Esophagus muscularis mucosa (tissue), 4 donors: ENCODE measurements at regions not wholly inside any gene's neighbourhood (a gene's known extent, or its start where the extent isn't known, plus 50 kb on each side); places are given as distances from the start of the nearest gene placed in this dataset.
"Not testable (repeated sequence)": the region's sequence is repeated elsewhere in the genome, so short reads cannot be mapped to it uniquely, and the experiment has no call there.

ENCODE experiments used
- DNase-seq: peaks from one replicate; pipeline ENCODE4 v3.0.0-alpha.2; 2017; ENCODE audit errors: extremely low spot score
- H3K27ac ChIP-seq, 4 donors: fragments of 200-600 bp; sonication (generic); replicated peaks in 1 of 4; 1 replicate in 3 of 4; 2 replicates in 1 of 4; pipeline ENCODE4 v1.5.1; 2016 to 2019; ENCODE audit warnings: mild to moderate bottlenecking in 1 of 4
- H3K27me3 ChIP-seq, 4 donors: fragments of 200-600 bp; sonication (generic); one replicate each; pipeline versions ENCODE4 v1.5.1 to v1.6.0; 2016 to 2019
- H3K36me3 ChIP-seq, 4 donors: fragments of 200-600 bp; sonication (generic); one replicate each; pipeline ENCODE4 v1.5.1; 2016 to 2019
- H3K4me1 ChIP-seq, 4 donors: fragments of 200-600 bp; sonication (generic); one replicate each; pipeline ENCODE4 v1.5.1; 2016 to 2019
- H3K4me3 ChIP-seq, 4 donors: fragments of 200-600 bp; sonication (generic); 1 replicate in 2 of 4; 2 replicates in 2 of 4; pipeline ENCODE4 v1.5.1; 2016 to 2019; ENCODE audit warnings: mild to moderate bottlenecking in 4 of 4, moderate library complexity in 1 of 4
- H3K9me3 ChIP-seq, 4 donors: fragments of 200-600 bp; sonication (generic); 1 replicate in 3 of 4; 2 replicates in 1 of 4; pipeline ENCODE4 v1.5.1; 2016 to 2019
- EP300 ChIP-seq: sonication (generic); formaldehyde crosslinking; IDR thresholded peaks from one replicate; pipeline ENCODE4 v1.6.1; 2017; ENCODE audit warnings: antibody characterized with exemption
- POLR2A ChIP-seq: fragments of 450-650 bp; IDR thresholded peaks from one replicate; pipeline ENCODE4 v1.6.1; 2017; ENCODE audit warnings: antibody characterized with exemption, moderate library complexity, mild to moderate bottlenecking, low read depth
- POLR2AphosphoS5 ChIP-seq, 2 donors: sonication (generic); formaldehyde crosslinking; IDR thresholded peaks; one replicate each; pipeline ENCODE4 v1.6.1; 2017; ENCODE audit warnings: antibody characterized with exemption in 2 of 2
- WGBS: methylation state at CpG from one replicate; pipeline ENCODE4 v1.1.5; 2018; 5-methylcytosine and 5-hydroxymethylcytosine counted together
- intact Hi-C: fragments of 100-400 bp; cut with DNase I; formaldehyde crosslinking; loops from one replicate; pipeline ENCODE4 v1.15.1; 2023
- TF ChIP-seq, protein P1 (sequence below), 3 experiments: fragments of 200-600 bp in 2 of 3; fragments of 450-650 bp in 1 of 3; sonication (generic) in 2 of 3; IDR thresholded peaks; one replicate each; pipeline ENCODE4 v1.5.1; 2017 to 2019; ENCODE audit warnings: antibody characterized with exemption in 3 of 3, mild to moderate bottlenecking in 2 of 3, moderate library complexity in 1 of 3

DNA sequence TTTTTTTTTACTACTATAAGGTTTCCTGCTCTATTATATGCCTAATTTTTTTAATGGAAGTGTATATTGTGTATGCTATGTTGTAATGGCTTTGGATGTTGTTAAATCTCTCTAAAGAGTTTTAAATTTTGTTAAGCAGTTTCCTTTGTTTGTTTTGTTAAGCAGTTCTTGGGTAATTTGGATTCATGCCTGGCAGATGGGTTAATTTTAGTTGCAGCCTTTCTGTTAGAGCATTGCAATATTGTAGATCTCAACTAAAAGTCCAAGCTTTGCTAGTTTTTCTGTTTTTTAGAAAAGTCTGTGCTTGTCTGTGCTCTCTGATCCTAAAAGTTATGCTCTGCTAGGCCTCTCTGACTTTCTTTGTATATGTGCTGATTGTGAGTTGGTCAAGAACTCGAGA, 1229.0 kb upstream of the NRXN1 start:
- no peaks in the 10 kb centered on the region for H3K27me3 ChIP-seq
- DNase-seq, result no peak
- WGBS, result 76% methylated on average over 1 of the region's 1 CpG
- intact Hi-C loops, result no loop called here
- TF ChIP-seq, protein P1, sequence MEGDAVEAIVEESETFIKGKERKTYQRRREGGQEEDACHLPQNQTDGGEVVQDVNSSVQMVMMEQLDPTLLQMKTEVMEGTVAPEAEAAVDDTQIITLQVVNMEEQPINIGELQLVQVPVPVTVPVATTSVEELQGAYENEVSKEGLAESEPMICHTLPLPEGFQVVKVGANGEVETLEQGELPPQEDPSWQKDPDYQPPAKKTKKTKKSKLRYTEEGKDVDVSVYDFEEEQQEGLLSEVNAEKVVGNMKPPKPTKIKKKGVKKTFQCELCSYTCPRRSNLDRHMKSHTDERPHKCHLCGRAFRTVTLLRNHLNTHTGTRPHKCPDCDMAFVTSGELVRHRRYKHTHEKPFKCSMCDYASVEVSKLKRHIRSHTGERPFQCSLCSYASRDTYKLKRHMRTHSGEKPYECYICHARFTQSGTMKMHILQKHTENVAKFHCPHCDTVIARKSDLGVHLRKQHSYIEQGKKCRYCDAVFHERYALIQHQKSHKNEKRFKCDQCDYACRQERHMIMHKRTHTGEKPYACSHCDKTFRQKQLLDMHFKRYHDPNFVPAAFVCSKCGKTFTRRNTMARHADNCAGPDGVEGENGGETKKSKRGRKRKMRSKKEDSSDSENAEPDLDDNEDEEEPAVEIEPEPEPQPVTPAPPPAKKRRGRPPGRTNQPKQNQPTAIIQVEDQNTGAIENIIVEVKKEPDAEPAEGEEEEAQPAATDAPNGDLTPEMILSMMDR (IDR thresholded peaks at IDR 0.05), result no peak
- no peak for TF ChIP-seq POLR2A
- TF ChIP-seq EP300, result no peak
- TF ChIP-seq POLR2AphosphoS5 (IDR thresholded peaks at IDR 0.05), result no peak
- H3K4me3 ChIP-seq, result no peak overlapping the region
- no peaks in the 10 kb centered on the region for H3K9me3 ChIP-seq
- no peaks in the 10 kb centered on the region for H3K36me3 ChIP-seq
- peaks cover 0 to 8% (median 5%) of the 10 kb centered on the region in 4 donors for H3K4me1 ChIP-seq
- no peak overlapping the region for H3K27ac ChIP-seq

DNA sequence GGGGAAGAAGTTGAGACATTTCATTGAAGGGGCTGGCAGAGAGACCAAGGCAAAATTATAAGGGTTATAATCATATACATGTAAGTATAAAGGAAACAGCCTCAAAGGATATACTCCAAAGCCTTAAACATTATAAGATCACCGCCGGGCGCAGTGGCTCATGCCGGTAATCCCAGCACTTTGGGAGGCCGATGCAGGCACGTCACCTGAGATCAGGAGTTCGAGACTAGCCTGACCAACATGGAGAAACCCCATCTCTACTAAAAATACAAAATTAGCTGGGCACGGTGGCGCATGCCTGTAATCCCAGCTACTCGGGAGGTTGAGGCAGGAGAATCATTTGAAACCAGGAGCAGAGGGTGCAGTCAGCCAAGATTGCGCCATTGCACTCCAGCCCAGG, 1227.0 kb upstream of the NRXN1 start:
- intact Hi-C loops, H3K27ac ChIP-seq, DNase-seq, H3K27me3 ChIP-seq, H3K4me3 ChIP-seq, H3K9me3 ChIP-seq, H3K4me1 ChIP-seq, H3K36me3 ChIP-seq: not testable (repeated sequence)
- WGBS, result 94% methylated on average over 11 of the region's 11 CpGs

DNA sequence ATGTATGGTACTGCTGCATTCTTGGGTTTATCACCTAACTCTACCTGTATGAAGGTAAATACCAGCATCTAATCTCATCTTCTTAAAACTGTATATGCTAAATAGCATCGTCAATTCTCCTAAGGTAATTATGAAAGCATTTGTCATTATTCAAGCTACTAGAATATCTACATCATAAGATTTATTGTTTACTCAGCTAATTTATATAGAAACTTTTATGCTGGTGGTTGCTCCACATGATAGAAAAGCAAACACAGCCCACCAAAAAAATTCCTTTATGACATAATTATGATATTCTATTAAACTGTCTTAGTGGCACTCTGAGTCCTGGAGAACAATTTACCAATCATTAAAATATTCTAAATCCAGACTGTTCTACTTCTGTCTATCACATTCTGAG, 1226.1 kb upstream of the NRXN1 start:
- peaks cover 0 to 8% (median 5%) of the 10 kb centered on the region in 4 donors for H3K4me1 ChIP-seq
- intact Hi-C loops, result no loop called here
- H3K4me3 ChIP-seq, result no peak overlapping the region
- TF ChIP-seq POLR2AphosphoS5 (IDR thresholded peaks at IDR 0.05), result no peak
- no peak for TF ChIP-seq POLR2A
- TF ChIP-seq EP300, result no peak
- TF ChIP-seq, protein P1 (IDR thresholded peaks at IDR 0.05), result no peak
- no peaks in the 10 kb centered on the region for H3K36me3 ChIP-seq
- WGBS, result 89% methylated on average over 1 of the region's 1 CpG
- no peaks in the 10 kb centered on the region for H3K9me3 ChIP-seq
- H3K27ac ChIP-seq, result no peak overlapping the region
- no peaks in the 10 kb centered on the region for H3K27me3 ChIP-seq
- no peak for DNase-seq

DNA sequence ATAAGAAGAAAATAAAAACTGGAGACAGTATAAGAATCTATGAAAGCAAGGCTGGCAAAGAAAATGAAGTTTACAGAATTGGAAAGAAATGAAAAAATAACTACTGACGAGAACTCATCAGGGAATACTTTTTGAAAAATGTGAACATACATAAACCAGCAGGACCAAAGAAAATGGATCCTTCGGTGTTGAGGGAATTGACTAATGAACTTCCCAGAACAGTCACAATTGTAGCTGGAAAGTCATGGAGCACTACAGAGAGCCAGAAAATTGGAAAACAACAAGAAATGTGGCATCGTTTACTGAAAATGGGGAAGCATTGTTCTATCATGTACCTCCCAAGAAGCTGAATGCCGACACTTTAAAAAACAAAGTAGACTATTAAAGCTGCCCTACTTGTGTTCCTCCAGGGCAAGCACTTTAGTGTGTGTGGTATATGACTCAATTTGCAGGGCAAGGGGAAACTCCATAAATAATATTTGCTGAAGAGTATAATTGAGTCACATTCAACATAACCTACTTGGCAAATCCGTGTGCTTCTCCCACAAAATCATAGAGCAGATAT, 1221.6 kb upstream of the NRXN1 start:
- Histone ChIP-seq H3K4me1 (no peaks in the 10 kb centered on the region), H3K27ac (no peak overlapping the region), H3K4me3 (no peak overlapping the region), H3K9me3 (no peaks in the 10 kb centered on the region), H3K36me3 (no peaks in the 10 kb centered on the region), H3K27me3 (no peaks in the 10 kb centered on the region)
- WGBS, result 82% methylated on average over 5 of the region's 5 CpGs
- no peak for DNase-seq
- intact Hi-C loops, result no loop called here
- TF ChIP-seq POLR2A (no peak), EP300 (no peak), POLR2AphosphoS5 (IDR thresholded peaks at IDR 0.05) (no peak)
- TF ChIP-seq, protein P1 (IDR thresholded peaks at IDR 0.05), result no peak

DNA sequence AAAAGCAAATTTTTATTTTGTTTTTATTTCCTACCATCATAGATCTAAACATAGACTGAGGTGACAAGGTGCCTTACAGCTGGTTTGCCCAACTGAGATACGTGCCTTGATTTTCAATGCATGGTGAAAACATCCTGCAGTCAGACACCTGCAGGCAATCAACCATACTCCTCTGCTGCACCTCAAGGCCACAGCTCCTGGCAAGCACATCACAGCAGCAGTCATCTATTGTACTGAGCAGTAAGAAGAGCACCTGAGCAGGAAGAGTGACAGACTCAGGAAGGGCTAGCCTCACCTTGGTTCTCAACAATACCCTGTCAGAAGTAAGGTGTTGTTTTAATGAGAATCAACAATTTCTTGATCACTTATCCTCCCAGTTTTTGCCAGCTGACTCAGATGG, 1206.8 kb upstream of the NRXN1 start:
- 73% methylated on average over 1 of the region's 1 CpG for WGBS
- Histone ChIP-seq H3K27me3 (no peaks in the 10 kb centered on the region), H3K4me3 (no peak overlapping the region), H3K9me3 (no peaks in the 10 kb centered on the region), H3K4me1 (no peaks in the 10 kb centered on the region), H3K27ac (no peak overlapping the region), H3K36me3 (no peaks in the 10 kb centered on the region)
- no peak for DNase-seq
- intact Hi-C loops, result no loop called here
- no peak for TF ChIP-seq POLR2AphosphoS5 (IDR thresholded peaks at IDR 0.05)
- TF ChIP-seq POLR2A, result no peak
- no peak for TF ChIP-seq EP300
- TF ChIP-seq, protein P1 (IDR thresholded peaks at IDR 0.05), result no peak
